Fibroblast of the conjunctiva (primary cell): ENCODE measurements at regions not wholly inside any gene's neighbourhood (a gene's known extent, or its start where the extent isn't known, plus 50 kb on each side); places are given as distances from the start of the nearest gene placed in this dataset.
A peak's percentile ranks its signal among the peaks of the same experiment; 100 is the strongest.

Experiments
- DNase-seq: peaks from one replicate; pipeline ENCODE4 v3.0.0-alpha.2; 2010; ENCODE audit warnings: low read depth

DNA sequence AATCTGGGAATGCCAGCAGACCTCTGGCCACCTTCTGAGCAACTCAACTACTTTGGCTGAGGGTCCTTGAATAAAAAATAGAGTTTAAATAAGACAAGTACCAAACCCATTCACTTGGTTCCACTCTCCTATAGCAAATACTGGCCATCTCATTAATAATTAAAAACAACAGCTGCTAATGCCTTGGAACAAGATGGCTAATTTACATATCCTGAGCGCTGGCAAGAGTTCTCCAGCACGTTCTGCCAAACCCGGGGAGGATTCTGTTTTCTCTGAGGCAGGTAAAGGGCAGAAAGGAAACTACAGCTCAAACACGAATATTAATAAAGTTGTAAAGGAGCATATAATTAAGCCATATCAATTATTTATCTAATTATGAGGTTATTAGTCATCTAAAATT is 1123.7 kb downstream of the TDRD15 start:
- no peak for DNase-seq

DNA sequence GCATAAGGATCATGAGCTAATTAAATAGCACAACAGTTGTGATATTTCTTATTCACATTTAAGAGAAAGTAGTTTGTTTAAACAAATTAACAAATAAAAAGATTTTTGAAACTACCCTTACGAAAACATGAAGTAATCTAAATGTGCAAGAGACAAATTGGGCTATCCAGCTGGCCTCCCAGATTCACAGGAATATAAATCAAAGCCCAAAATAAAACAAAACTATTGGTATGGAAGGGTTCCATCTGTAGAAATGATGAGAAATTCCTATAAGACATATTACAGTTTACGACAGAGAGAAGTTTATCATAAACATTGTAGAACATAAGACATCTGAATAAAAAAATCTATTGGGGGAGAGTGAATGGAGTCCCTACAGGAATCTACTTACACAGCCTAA is 1125.1 kb downstream of the TDRD15 start:
- no peak for DNase-seq

DNA sequence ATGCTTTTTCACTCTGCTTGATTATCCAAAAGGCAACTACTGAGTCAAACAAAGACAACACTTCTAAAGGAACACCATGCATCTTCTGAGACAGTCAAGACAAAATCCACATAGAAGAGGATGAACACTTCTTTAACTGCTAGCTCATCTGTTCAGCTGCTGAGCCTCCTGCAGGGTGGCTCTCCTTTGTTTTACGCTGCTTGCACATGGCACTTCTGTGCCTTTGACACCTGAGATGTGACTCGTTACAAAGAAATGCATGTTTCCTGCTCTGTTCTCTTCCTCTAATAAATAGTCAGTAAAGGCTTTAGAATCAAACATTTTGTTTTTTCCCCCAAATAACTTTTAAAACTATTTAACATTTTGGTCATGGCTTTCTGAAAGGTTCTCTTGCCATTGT is 1129.4 kb downstream of the TDRD15 start:
- no peak for DNase-seq

GRCh38 chr2:22261165-22261564 is 1123.8 kb upstream of the KLHL29 start:
- DNase-seq, result no peak

- no peak for DNase-seq
These were observed 1114.6 kb upstream of the KLHL29 start for GRCh38 chr2:22270341-22270740.

GRCh38 chr2:22273853-22274252 is 1111.1 kb upstream of the KLHL29 start:
- DNase-seq, result no peak

DNA sequence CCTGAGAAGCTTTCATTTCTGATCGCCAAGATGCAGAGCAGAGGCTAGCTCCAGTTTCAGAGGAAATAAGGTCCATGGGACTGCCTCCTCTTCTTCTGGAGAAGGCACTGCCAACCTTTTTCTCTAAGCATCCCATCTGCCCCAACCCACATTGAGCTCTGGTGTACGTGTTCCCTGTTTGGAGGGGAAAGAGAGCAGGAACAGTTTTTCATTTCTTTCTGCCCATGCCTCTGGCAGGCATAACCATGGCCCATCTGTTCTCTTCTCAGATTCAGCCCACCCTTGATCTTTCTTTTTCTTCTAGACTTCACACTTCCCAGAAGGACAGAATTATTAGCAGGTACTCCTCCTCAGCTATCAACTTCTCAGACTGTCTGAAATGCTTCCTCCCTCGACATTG is 1110.3 kb upstream of the KLHL29 start:
- no peak for DNase-seq

- no peak for DNase-seq
These were observed 1108.3 kb upstream of the KLHL29 start for GRCh38 chr2:22276696-22277095.

DNA sequence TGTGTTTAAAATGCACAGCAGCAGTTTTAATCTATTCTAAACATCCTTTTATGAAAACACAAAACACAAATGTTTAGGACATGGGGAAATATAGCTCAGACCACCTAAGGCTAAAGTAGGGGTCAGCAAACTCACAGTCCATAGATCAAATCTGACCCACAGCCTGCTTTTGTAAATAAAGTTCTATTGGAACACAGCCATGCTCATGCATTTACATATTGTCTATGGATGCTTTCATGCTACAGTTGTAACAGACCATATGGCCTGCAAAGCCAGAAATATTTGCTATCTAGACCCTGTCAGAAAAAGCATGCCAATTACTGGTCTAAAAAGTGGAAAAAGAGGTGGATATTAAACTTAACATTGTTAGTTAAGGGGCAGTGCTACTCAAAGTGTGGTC is 1105.4 kb upstream of the KLHL29 start:
- no peak for DNase-seq

DNA sequence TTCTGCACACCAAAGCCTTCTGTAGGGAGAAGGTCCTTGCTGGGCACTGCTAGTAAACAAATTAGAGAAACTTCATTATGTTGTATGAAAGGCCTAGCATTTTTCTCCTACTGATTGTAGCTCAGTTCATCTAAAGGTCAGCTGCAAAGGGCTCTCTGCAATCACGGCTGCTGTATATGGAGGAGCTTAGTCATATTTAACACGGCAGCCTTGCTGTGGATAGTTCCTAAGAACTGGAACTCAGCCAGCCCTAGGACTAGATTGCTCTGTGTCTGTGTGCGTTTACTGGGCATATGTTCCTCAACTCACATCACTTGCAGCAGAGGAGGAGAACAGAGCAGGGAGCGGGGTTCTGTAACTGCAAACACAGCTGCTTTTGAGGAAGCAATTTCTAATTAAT is 1103.9 kb upstream of the KLHL29 start:
- peak; percentile 5 for DNase-seq

- DNase-seq, result no peak
These were observed 1102.8 kb upstream of the KLHL29 start for GRCh38 chr2:22282220-22282619.

DNA sequence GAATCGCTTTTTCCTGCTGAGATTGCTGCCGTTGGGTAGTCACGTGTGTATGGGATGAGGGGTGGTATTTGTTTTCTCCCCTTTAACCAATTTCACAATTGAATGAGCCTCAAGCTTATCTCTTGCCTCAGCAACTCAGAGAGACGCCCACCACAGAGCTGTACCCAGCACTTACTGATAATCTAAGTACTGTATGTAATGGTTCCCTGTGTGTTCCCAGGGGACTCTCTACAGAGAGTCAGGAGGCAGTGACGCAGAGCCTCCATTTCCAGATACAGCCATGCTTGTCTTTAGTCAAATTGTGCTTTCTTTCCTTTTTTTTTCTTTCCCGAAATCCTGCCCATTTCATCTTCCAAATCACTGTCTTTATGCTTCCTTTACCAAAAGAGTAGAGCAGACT is 1102.1 kb upstream of the KLHL29 start:
- DNase-seq, result no peak

- DNase-seq, result no peak
These were observed 1101.5 kb upstream of the KLHL29 start for GRCh38 chr2:22283436-22283835.

DNA sequence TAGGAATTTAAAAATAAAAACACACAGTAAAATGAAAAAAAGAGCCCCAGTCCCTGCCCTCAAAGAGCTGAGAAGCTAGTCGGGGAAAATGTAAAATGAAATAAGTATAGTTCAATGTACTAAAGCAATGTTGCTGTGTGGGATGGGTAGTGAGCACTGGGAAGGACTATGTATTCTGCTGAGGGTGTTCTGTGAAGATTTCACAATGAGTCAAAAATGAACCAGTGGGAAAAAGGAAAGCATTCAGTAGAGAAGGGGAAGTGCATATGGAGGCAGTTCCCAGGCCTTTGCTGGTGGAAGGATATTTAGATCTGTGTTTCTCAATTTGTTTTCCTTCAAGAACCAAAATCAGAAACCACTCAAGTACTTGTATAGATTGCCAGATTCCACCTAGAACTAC is 1094.7 kb upstream of the KLHL29 start:
- no peak for DNase-seq

DNA sequence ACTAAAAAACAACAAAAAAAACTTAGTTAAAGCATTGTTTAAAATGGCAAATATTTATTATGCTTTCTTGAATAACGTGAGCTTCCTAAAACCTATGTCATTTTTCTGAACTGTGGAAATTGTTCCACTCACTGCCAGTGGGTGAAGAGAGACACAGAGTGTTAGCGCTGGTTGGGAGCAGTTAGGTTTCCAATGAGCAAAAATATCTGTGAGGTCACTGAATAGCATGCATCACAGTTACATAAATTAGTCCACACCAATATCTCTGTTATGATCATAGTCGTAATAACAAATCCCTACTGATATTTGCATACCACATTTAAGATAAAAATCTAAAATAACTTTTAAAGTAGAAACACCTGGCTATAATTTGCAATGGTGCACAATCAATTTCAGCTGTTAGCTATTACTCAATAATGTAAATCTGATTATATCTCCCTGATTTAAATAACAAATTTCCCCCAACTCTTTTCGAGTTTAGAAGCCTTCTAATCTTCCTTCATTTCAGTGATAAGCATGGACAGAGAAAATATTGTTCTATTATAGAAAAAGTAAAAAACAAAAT is 1094.0 kb upstream of the KLHL29 start:
- no peak for DNase-seq

DNA sequence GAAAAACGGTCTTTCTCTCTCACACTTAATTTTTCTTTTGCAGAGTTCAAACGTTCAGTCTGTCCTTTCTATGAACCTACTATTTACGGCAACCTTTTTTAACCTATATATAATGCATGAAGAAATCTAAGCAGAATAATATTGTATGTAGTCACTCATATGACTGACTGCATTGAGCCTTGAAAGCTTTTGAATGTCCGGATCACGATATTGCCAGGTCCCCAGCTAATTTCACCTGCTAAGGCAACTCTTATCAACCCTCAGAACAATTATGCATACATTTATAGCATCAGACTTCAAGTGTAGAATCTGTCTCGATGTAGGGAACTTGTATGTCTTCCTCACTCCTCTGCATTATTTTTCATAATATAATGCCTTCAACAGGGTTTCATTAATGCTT is 1083.8 kb upstream of the KLHL29 start:
- no peak for DNase-seq

DNA sequence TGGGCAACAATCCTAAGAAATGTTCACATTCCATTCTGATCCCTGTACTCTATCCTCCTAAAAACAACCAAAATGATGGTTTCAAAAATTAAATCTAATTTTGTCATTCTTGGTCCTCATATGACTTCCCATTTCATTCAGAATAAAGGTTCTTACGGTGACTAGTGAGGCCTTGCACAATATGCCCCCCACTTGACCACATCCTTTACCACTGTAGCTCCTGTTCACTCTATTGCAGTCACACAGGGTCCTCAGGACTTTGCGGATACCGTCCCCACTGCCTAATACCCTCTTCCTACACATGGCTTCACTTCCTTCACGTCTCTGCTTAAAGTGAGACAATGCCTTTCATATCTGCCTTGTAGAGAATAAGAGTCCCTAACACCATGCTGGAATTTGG is 1058.7 kb upstream of the KLHL29 start:
- no peak for DNase-seq

DNA sequence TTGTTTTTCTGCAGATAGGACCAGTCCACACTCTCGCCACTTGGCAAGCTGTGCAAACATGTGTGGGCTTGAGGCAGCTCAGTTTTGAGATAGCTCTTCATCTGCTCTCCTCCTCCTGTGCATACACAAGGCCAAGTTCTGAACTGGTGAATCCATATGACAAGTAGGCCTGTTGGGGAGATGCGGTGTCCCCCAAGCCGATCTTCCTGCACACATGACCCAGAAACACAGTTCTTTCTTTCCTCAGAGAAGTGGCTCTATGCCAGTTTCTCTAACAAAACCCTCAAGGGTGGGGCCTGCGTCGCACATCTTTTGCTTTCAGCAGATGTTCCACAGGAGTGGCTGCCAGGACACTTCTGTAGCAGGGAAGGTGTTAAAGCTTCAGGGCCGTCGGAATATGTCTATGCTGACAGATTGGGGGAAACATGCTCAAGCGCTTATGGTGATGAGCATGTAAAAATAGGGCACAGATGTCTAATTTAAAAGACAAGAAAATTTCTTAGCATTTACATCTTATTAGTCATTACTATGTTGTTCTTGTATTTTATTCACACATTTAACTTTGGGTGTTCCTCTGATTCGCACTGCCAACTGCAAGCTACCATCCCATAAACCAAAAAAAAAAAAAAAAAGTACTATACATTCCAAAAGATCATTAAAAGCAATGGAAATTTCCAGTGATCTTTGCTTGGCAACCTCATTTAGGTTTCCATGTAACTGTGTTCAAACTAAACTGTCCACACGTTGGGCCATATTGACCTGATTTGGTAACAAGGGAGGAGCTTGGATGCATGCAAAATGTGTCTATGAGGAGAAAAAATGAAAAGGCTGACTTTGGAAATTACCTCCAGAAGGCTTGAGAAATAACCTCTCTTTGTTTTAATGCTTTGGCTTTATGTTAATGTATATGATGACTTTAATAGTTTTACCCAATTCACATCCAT is 1055.5 kb upstream of the KLHL29 start:
- no peak for DNase-seq

DNA sequence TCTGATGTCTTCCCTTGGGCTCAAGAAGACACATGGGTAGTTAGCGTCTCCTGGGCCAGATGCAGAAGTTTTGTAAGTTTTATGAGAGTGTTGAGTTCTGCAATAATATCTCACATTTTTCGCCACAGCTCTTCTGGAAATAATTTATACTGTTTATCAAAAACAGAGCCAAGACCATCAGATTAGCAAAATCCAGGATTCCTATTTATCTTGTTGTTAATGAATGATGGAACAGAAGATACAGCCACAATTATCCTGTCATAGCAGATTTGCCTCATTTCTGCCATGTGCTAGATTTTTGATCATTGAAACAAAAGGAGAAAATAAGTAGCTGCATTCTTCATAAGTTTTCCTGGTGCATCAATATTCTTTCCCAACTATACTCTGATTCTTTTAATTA is 1048.6 kb upstream of the KLHL29 start:
- no peak for DNase-seq

GRCh38 chr2:22340716-22341115 is 1044.3 kb upstream of the KLHL29 start:
- DNase-seq, result no peak

DNA sequence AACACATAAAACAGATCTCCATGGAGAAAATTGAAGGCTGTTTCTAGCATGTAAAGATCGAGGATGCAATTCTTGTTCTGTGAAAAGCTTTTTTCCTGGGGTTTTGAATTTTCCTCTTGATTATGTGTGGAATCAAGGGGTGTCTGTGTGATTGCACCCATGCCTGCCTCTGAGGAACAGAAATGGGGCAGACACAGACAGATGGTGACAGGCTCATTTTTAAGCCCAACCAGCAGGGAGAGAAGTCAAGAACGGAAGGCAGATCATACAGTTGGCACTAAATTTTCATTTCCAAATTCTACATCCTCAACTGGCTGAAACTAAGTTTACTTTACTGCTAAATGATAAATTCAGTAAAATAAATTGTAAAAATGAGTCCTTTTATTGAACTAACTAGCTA is 1037.7 kb upstream of the KLHL29 start:
- DNase-seq, result no peak

DNA sequence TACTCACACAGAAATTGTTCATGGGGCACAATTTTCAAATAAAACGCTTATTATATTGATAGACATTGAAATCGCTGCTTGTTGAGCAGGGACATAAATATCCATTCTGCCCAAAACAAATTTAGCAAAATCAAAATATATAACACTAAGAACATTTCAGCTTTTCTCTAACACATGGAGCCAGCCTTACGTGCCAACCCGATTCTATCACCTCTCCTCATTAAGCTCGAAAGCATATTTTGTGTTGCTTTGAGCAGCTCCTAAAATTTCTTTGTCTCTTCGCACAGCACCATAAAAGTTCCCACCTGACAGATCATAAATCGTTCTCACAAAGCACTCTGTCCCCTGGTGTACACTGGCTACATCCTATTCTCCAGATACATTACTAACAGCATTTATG is 1034.4 kb upstream of the KLHL29 start:
- DNase-seq, result no peak

- peak; percentile 0 for DNase-seq
These were observed 1029.1 kb upstream of the KLHL29 start for GRCh38 chr2:22355816-22356433.
